ENCODE measurements at regions not wholly inside any gene's neighbourhood (a gene's known extent, or its start where the extent isn't known, plus 50 kb on each side); places are given as distances from the start of the nearest gene placed in this dataset.

- ChIA-PET POLR2A (no interaction called here), CTCF (no interaction called here)
- intact Hi-C loops (cut with micrococcal nuclease), result no loop called here
- Mint-ChIP-seq H3K27me3 (peaks cover 4% of the 10 kb centered on the region), H3K9me3 (ENCODE audit: insufficient read depth) (no peaks in the 10 kb centered on the region), H3K4me3 (no peak overlapping the region), H3K27ac (no peak overlapping the region), H3K4me1 (no peaks in the 10 kb centered on the region)
- H3K27ac ChIP-seq (ENCODE audit: low read length in 2 of 2), result no peak overlapping the region
- H4K20me1 ChIP-seq (ENCODE audit: control insufficient read depth, insufficient read depth, low read length, poor library complexity, severe bottlenecking), result no peaks in the 10 kb centered on the region
- no peak overlapping the region for H3K4me3 ChIP-seq (ENCODE audit: control extremely low read depth in 1 of 5, extremely low read depth in 1 of 5, insufficient read depth in 1 of 5, low read depth in 2 of 5, low read length in 4 of 5)
- no peaks in the 10 kb centered on the region for H3K27me3 ChIP-seq (replicated peaks in 1 of 4; ENCODE audit: control extremely low read depth in 1 of 4, control insufficient read depth in 3 of 4, insufficient read depth in 4 of 4, low read length in 3 of 4)
- H3K4me2 ChIP-seq (replicated peaks; ENCODE audit: low read depth, low read length, poor library complexity, severe bottlenecking), result no peak overlapping the region
- no peak for DNase-seq
- no peak overlapping the region for H3K9ac ChIP-seq (ENCODE audit: low read length)
- H3K79me2 ChIP-seq (ENCODE audit: control insufficient read depth, insufficient read depth, low read length), result no peaks in the 10 kb centered on the region
- no peaks in the 10 kb centered on the region for H3K4me1 ChIP-seq (ENCODE audit: control insufficient read depth in 2 of 2, insufficient read depth in 2 of 2, low read length in 2 of 2)
- peaks cover 0 to 3% (median 0%) of the 10 kb centered on the region in 3 donors for H3K9me3 ChIP-seq (ENCODE audit: control extremely low read depth in 1 of 3, control insufficient read depth in 2 of 3, insufficient read depth in 1 of 3, low read length in 2 of 3)
- TF ChIP-seq CTCF (IDR thresholded peaks at IDR 0.05) (no peak), EZH2 (IDR thresholded peaks at IDR 0.05; ENCODE audit: borderline replicate concordance, insufficient read depth, low read depth, low read length, poor library complexity, severe bottlenecking) (no peak)
- ATAC-seq (ENCODE audit: low read depth), result no peak
- no peaks in the 10 kb centered on the region for H3K36me3 ChIP-seq (replicated peaks in 1 of 2; ENCODE audit: control extremely low read depth in 1 of 2, control insufficient read depth in 1 of 2, extremely low read depth in 1 of 2, insufficient read depth in 2 of 2, low read length in 1 of 2)
- no peak overlapping the region for H2AFZ ChIP-seq (ENCODE audit: insufficient read depth, low read depth, low read length, poor library complexity, severe bottlenecking)
- WGBS (ENCODE audit: insufficient coverage), result 90% methylated on average over 2 of the region's 3 CpGs
These were observed 181.5 kb upstream of the PELI2 start for GRCh38 chr14:55936691-55937090.

GRCh38 chr14:55938249-55938791 is 179.9 kb upstream of the PELI2 start:
- CTCF ChIA-PET, result no interaction called here

More at GRCh38 chr14:55938249-55938791, 179.9 kb upstream of the PELI2 start:
- ATAC-seq (ENCODE audit: low read depth), result no peak
- H3K9me3 ChIP-seq (ENCODE audit: control extremely low read depth in 1 of 3, control insufficient read depth in 2 of 3, insufficient read depth in 1 of 3, low read length in 2 of 3), result peaks cover 0 to 3% (median 0%) of the 10 kb centered on the region in 3 donors
- no peak overlapping the region for H3K27ac ChIP-seq (ENCODE audit: low read length in 2 of 2)
- H3K4me1 Mint-ChIP-seq, result no peaks in the 10 kb centered on the region
- DNase-seq, result no peak
- H3K4me3 ChIP-seq (ENCODE audit: control extremely low read depth in 1 of 5, extremely low read depth in 1 of 5, insufficient read depth in 1 of 5, low read depth in 2 of 5, low read length in 4 of 5), result no peak overlapping the region
- WGBS (ENCODE audit: insufficient coverage), result 83% methylated on average over 10 of the region's 10 CpGs
- no peaks in the 10 kb centered on the region for H3K36me3 ChIP-seq (replicated peaks in 1 of 2; ENCODE audit: control extremely low read depth in 1 of 2, control insufficient read depth in 1 of 2, extremely low read depth in 1 of 2, insufficient read depth in 2 of 2, low read length in 1 of 2)
- POLR2A ChIA-PET, result no interaction called here
- intact Hi-C loops (cut with micrococcal nuclease), result no loop called here
- no peak overlapping the region for H3K9ac ChIP-seq (ENCODE audit: low read length)
- no peaks in the 10 kb centered on the region for H4K20me1 ChIP-seq (ENCODE audit: control insufficient read depth, insufficient read depth, low read length, poor library complexity, severe bottlenecking)
- H2AFZ ChIP-seq (ENCODE audit: insufficient read depth, low read depth, low read length, poor library complexity, severe bottlenecking), result no peak overlapping the region
- H3K4me3 Mint-ChIP-seq, result no peak overlapping the region
- TF ChIP-seq EZH2 (IDR thresholded peaks at IDR 0.05; ENCODE audit: borderline replicate concordance, insufficient read depth, low read depth, low read length, poor library complexity, severe bottlenecking) (no peak), CTCF (IDR thresholded peaks at IDR 0.05) (no peak)
- no peaks in the 10 kb centered on the region for H3K79me2 ChIP-seq (ENCODE audit: control insufficient read depth, insufficient read depth, low read length)
- peaks cover 4% of the 10 kb centered on the region for H3K27me3 Mint-ChIP-seq
- no peak overlapping the region for H3K27ac Mint-ChIP-seq
- no peaks in the 10 kb centered on the region for H3K4me1 ChIP-seq (ENCODE audit: control insufficient read depth in 2 of 2, insufficient read depth in 2 of 2, low read length in 2 of 2)
- no peaks in the 10 kb centered on the region for H3K27me3 ChIP-seq (replicated peaks in 1 of 4; ENCODE audit: control extremely low read depth in 1 of 4, control insufficient read depth in 3 of 4, insufficient read depth in 4 of 4, low read length in 3 of 4)
- no peaks in the 10 kb centered on the region for H3K9me3 Mint-ChIP-seq (ENCODE audit: insufficient read depth)
- no peak overlapping the region for H3K4me2 ChIP-seq (replicated peaks; ENCODE audit: low read depth, low read length, poor library complexity, severe bottlenecking)

Data from B cell (primary cell).